Tibial artery (tissue), 4 donors: ENCODE measurements at regions not wholly inside any gene's neighbourhood (a gene's known extent, or its start where the extent isn't known, plus 50 kb on each side); places are given as distances from the start of the nearest gene placed in this dataset.

Experiments used
- DNase-seq, 2 donors: peaks; one replicate each; pipeline ENCODE4 v3.0.0-alpha.2; 2019
- H3K27ac ChIP-seq, 2 donors: fragments of 200-600 bp; sonication (generic) in 1 of 2; 1 replicate in 1 of 2; 2 replicates in 1 of 2; pipeline ENCODE4 v1.5.1; 2018 to 2019; ENCODE audit warnings: mild to moderate bottlenecking in 1 of 2
- H3K27me3 ChIP-seq, 2 donors: fragments of 200-600 bp; sonication (generic) in 1 of 2; one replicate each; pipeline versions ENCODE4 v1.5.1 to v1.6.0; 2016 to 2019
- H3K36me3 ChIP-seq, 3 donors: fragments of 200-600 bp; sonication (generic) in 2 of 3; one replicate each; pipeline ENCODE4 v1.5.1; 2016 to 2019; ENCODE audit warnings: mild to moderate bottlenecking in 2 of 3
- H3K4me1 ChIP-seq, 4 donors: fragments of 200-600 bp; sonication (generic) in 2 of 4; 1 replicate in 3 of 4; 2 replicates in 1 of 4; pipeline ENCODE4 v1.5.1; 2016 to 2019
- H3K4me3 ChIP-seq, 2 donors: fragments of 200-600 bp; sonication (generic) in 1 of 2; 1 replicate in 1 of 2; 2 replicates in 1 of 2; pipeline ENCODE4 v1.5.1; 2018 to 2019; ENCODE audit warnings: mild to moderate bottlenecking in 2 of 2
- H3K9me3 ChIP-seq, 3 donors: fragments of 200-600 bp; sonication (generic) in 1 of 3; one replicate each; pipeline ENCODE4 v1.5.1; 2016 to 2019
- intact Hi-C: fragments of 100-400 bp; cut with DNase I; formaldehyde crosslinking; loops from one replicate; pipeline ENCODE4 v1.15.0; 2023; ENCODE audit warnings: low total_unique reads
- TF ChIP-seq, protein P1 (sequence below), 2 experiments: fragments of 200-600 bp in 1 of 2; fragments of 450-650 bp in 1 of 2; IDR thresholded peaks; one replicate each; pipeline ENCODE4 v1.5.1; 2017 to 2019; ENCODE audit warnings: antibody characterized with exemption in 2 of 2, mild to moderate bottlenecking in 1 of 2, moderate library complexity in 1 of 2

GRCh38 chr7:36100226-36100625, 52.8 kb upstream of the EEPD1 start:
- Histone ChIP-seq H3K27me3 (no peaks in the 10 kb centered on the region), H3K9me3 (no peaks in the 10 kb centered on the region), H3K4me1 (peaks cover 0 to 9% (median 2%) of the 10 kb centered on the region in 4 donors), H3K36me3 (no peaks in the 10 kb centered on the region), H3K27ac (no peak overlapping the region), H3K4me3 (no peak overlapping the region)
- TF ChIP-seq, protein P1, sequence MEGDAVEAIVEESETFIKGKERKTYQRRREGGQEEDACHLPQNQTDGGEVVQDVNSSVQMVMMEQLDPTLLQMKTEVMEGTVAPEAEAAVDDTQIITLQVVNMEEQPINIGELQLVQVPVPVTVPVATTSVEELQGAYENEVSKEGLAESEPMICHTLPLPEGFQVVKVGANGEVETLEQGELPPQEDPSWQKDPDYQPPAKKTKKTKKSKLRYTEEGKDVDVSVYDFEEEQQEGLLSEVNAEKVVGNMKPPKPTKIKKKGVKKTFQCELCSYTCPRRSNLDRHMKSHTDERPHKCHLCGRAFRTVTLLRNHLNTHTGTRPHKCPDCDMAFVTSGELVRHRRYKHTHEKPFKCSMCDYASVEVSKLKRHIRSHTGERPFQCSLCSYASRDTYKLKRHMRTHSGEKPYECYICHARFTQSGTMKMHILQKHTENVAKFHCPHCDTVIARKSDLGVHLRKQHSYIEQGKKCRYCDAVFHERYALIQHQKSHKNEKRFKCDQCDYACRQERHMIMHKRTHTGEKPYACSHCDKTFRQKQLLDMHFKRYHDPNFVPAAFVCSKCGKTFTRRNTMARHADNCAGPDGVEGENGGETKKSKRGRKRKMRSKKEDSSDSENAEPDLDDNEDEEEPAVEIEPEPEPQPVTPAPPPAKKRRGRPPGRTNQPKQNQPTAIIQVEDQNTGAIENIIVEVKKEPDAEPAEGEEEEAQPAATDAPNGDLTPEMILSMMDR (IDR thresholded peaks at IDR 0.05) = no peak
- intact Hi-C loops = no loop called here
- no peak for DNase-seq

DNA sequence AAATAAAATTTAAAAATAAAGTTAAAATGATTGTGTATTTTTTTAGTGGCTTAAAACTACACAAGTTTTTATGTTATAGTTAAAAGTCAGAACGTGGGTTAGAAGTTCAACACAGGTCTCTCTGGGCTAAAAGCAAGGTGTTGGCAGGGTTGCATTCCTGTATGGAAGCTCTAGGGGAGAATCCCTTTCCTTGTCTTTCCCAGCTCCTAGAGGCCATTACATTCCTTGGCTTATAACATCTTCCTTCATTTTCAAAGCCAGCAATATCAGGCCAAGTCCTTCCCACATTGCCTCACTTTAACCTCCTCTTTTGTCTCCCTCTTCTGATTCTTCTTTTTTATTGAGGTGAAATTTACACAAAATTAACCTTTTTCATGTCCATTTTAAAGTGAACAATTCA, 52.4 kb upstream of the EEPD1 start:
- no peaks in the 10 kb centered on the region for H3K9me3 ChIP-seq
- no peaks in the 10 kb centered on the region for H3K27me3 ChIP-seq
- no peak overlapping the region for H3K27ac ChIP-seq
- DNase-seq = no peak
- TF ChIP-seq, protein P1 (IDR thresholded peaks at IDR 0.05) = no peak
- no peaks in the 10 kb centered on the region for H3K36me3 ChIP-seq
- H3K4me1 ChIP-seq = peaks cover 0 to 9% (median 2%) of the 10 kb centered on the region in 4 donors
- H3K4me3 ChIP-seq = no peak overlapping the region
- intact Hi-C loops = no loop called here
